HL-60 (cell line): ENCODE measurements at regions not wholly inside any gene's neighbourhood (a gene's known extent, or its start where the extent isn't known, plus 50 kb on each side); places are given as distances from the start of the nearest gene placed in this dataset.

Experiments used
- DNase-seq, 2 experiments: peaks; one replicate each; pipeline ENCODE4 v3.0.0-alpha.2; 2010 to 2020; ENCODE audit warnings: low read depth in 1 of 2, low spot score in 1 of 2
- H3K27ac ChIP-seq: fragments of 250-450 bp; sonication (Bioruptor Pico); replicated peaks from 2 replicates; pipeline ENCODE4 v1.5.1; 2020; ENCODE audit warnings: mild to moderate bottlenecking, moderate library complexity
- H3K27me3 ChIP-seq: fragments of 250-450 bp; sonication (Bioruptor Pico); 2 replicates; pipeline ENCODE4 v1.5.1; 2021; ENCODE audit warnings: mild to moderate bottlenecking, moderate library complexity; ENCODE audit not compliant: insufficient read depth, poor library complexity, severe bottlenecking
- H3K4me3 ChIP-seq: replicated peaks from 2 replicates; pipeline ENCODE4 v1.5.1; 2011; ENCODE audit warnings: mild to moderate bottlenecking, control low read depth, low read length; ENCODE audit not compliant: insufficient read depth
- CTCF ChIP-seq: IDR thresholded peaks from one replicate; pipeline ENCODE4 v1.5.1; 2011; ENCODE audit warnings: low read length, control low read depth, inconsistent platforms; ENCODE audit not compliant: insufficient read depth
- GABPA ChIP-seq: IDR thresholded peaks from 2 replicates; pipeline ENCODE4 v1.6.1; 2012; ENCODE audit warnings: low read depth
- POLR2AphosphoS5 ChIP-seq: IDR thresholded peaks from 2 replicates; pipeline ENCODE4 v1.6.1; 2012; ENCODE audit warnings: low read depth
- REST ChIP-seq: IDR thresholded peaks from 2 replicates; pipeline ENCODE4 v1.6.1; 2012; ENCODE audit warnings: low read depth; ENCODE audit not compliant: insufficient replicate concordance
- SPI1 ChIP-seq: IDR thresholded peaks from 2 replicates; pipeline ENCODE4 v1.6.1; 2012; ENCODE audit warnings: low read depth, mild to moderate bottlenecking, borderline replicate concordance

GRCh38 chr2:234873103-234873827 lies 78.6 kb upstream of the SH3BP4 start:
- DNase-seq: no peak
- H3K27ac ChIP-seq: no peak overlapping the region
- TF ChIP-seq SPI1 (no peak), REST (no peak), POLR2AphosphoS5 (no peak), CTCF (no peak), GABPA (no peak)
- H3K27me3 ChIP-seq: no peaks in the 10 kb centered on the region
- H3K4me3 ChIP-seq: no peak overlapping the region

- no peaks in the 10 kb centered on the region for H3K27me3 ChIP-seq
- TF ChIP-seq REST (no peak), CTCF (no peak), SPI1 (no peak), GABPA (no peak), POLR2AphosphoS5 (no peak)
- no peak overlapping the region for H3K4me3 ChIP-seq
- H3K27ac ChIP-seq: no peak overlapping the region
- no peak for DNase-seq
Measured at GRCh38 chr2:234869969-234870368, 81.8 kb upstream of the SH3BP4 start.

GRCh38 chr2:234869164-234869563 lies 82.7 kb upstream of the SH3BP4 start:
- DNase-seq: no peak
- Histone ChIP-seq H3K4me3 (no peak overlapping the region), H3K27ac (no peak overlapping the region), H3K27me3 (no peaks in the 10 kb centered on the region)
- no peak for TF ChIP-seq REST
- no peak for TF ChIP-seq GABPA
- TF ChIP-seq POLR2AphosphoS5: no peak
- no peak for TF ChIP-seq CTCF
